GM21423 (cell line): ENCODE measurements at regions not wholly inside any gene's neighbourhood (a gene's known extent, or its start where the extent isn't known, plus 50 kb on each side); places are given as distances from the start of the nearest gene placed in this dataset.

ENCODE experiments used
- ATAC-seq: cut with Tn5 transposase; IDR thresholded peaks from one replicate; pipeline ENCODE4 v1.9.1; 2021; ENCODE audit warnings: mild to moderate bottlenecking, moderate library complexity; ENCODE audit not compliant: unreplicated experiment

- no peak for ATAC-seq
Measured at GRCh38 chr2:188713961-188714360, 260.2 kb upstream of the COL3A1 start.

GRCh38 chr2:188720811-188721605, 253.2 kb upstream of the COL3A1 start:
- no peak for ATAC-seq

- ATAC-seq, result no peak
Measured at GRCh38 chr2:188721784-188722183, 252.4 kb upstream of the COL3A1 start.

DNA sequence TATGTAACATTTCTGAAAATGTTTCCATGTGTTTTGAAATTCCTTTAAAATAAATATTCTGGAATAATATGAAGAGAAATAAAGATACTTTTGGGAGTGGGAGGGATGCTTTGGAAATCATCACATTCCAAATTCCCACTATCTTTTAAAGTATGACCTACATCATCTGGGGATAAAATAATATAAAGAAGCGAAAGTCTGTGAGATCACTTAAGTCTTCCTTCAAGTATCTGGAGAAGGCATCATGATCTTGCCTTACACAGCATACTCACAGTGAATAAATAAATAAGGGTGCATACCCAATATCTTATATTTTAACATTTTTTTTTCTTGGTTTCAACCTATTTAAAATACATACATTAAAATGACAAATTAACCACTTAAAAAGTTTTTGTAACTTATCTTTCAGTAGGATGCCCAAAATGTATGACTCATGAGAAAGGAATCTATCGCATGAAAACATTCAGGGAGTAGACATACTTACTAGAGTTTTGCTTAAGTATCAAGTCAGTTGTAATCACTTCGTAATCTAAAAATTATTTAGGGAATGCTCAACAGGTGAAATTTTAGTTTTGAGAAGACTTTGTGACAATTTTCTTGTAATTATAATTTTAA, 248.3 kb upstream of the COL3A1 start:
- ATAC-seq, result no peak

DNA sequence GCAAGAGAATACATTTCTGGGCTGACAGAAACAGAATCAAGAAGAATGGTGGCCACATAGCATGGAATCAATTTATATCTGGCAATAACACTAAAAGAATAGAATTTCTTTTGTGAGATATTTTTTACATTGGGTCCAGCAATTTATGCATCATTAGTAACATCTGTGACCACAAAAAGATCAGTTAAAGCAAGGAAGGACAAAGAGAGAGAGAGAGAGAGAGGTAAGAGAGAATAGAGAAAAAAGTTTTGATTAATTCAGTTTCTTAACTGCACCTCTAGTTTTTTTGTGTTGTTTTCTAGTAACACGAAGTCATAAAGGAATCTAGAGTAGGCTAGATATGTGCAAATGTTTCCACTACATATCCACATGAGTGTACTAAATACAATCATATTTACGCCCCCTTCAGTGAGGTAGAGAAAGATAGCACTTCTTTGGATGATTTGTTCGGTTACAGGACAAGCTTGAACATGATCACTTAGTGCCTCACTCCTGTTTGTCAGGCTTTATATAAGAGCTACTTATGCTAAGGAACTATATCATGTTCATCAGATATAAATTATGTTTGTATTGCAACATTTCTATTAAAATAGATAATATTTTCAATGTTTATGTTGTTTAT, 247.4 kb upstream of the COL3A1 start:
- no peak for ATAC-seq

DNA sequence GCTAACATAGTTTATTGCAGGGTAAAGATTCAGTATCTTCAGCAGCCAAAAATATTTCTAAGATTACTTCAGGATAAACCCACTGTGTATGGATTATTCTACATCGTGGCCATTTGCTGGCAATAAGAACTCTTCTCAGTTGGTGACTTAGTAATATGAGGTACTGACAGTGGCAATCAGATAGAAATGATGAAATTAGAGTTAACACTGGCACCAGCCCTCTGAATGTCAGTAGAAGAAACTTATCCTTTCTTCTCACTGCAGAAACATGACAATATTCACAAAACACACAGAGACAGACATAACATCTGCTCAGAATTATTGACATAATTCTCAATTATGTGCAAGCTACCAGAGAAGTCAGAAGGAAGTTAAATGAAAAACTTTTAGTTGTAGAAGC, 246.3 kb upstream of the COL3A1 start:
- ATAC-seq, result no peak

GRCh38 chr2:188734691-188735090, 239.5 kb upstream of the COL3A1 start:
- ATAC-seq, result no peak

- ATAC-seq, result no peak
Measured at GRCh38 chr2:188746727-188747126, 227.4 kb upstream of the COL3A1 start.

GRCh38 chr2:188751816-188752215, 222.4 kb upstream of the COL3A1 start:
- no peak for ATAC-seq

- ATAC-seq, result no peak
Measured at GRCh38 chr2:188752311-188752710, 221.9 kb upstream of the COL3A1 start.

DNA sequence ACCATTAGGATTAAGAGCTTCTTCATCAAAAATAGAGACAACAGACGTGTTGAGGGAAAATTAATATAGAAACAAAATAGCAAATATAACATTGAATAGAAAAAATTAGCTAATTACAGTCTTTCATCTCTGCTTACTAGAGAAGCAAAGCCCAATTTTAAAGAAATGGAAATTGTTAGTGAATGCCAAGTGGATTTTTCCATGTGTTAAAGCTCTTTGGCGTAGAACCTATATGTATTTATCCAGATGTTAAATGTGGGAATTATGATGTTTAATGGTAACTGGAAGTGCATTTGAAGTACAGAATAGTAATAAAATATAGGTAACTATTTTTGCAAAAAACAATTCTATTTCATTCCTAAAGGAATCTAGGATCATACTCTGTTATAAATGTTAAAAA, 212.0 kb upstream of the COL3A1 start:
- ATAC-seq, result no peak

DNA sequence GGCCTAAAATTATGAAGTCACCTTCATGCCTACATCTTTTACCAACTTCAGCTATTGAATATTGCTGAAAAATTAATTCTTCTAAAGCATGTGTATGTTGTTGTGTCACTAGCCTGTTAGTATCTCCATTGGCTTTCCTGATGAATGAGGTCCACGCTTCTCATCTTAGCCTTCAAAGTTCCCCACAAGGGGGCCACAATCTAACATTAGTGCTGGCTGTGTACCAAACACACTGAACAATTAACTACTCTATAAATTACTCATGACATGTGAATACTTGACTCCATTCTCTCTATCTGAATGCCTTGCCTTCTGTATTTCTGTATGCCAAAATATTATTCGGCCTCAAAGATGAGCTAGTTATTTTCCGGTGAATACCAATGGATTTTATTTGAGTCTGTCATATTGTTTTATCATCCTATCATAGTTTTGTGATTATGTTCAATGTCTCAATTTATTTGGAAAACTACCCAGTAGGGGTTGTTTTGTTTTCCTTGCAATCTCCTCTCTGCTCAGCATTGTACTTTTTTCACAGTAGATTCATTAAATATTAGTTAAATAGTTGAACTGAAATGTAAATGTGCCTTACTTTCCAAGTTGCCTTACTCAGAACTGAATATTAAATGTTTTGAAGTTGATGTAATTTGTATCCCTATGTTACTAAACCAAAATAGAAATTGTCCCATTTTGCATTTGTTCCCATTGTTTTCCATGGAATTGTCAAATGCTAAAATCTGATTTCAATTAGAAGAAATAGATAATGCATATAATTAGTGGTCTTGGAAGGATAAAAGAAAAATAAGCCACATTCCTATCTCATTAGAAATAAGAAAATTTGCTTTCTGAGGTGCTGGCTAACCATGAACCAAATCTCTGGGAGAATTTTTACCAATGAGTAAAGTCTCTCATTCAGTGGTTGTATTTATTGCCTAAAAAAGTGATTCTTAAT, 208.4 kb upstream of the COL3A1 start:
- no peak for ATAC-seq

DNA sequence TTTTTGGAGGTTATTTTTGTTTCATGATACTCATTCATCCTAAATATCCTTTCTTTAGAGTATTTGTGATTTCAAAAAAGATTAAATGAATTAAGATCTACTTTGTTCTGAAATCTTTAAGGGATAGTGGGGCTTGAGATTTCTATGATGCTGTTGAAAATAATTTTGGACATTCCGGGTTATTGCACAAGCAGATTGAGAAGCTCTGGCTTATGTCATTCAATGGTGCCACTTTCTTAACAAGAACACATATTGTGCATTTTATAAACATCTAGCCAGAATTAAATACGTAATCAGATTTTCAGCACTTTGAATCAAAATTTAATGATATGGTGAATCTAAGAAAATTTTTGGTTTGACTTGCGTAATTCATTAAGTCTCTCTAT, 207.7 kb upstream of the COL3A1 start:
- ATAC-seq, result no peak

DNA sequence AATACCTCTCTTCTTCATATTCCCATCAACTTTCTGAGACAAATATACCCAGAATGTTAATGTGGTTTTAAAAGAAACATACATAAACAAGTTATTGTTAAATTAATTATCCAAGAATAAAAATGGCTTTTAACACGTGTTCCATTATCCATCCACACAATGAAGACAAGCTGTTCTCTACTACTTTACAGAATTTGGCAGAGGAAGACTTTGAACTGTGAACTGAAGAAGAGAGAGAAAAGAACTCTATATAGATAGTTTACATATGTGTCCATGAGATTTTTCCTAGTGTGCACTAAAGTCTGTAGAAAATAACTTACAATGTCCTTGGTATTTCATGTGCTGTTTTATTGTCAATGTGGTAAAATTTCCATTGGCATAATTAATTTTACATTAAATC, 207.0 kb upstream of the COL3A1 start:
- no peak for ATAC-seq

DNA sequence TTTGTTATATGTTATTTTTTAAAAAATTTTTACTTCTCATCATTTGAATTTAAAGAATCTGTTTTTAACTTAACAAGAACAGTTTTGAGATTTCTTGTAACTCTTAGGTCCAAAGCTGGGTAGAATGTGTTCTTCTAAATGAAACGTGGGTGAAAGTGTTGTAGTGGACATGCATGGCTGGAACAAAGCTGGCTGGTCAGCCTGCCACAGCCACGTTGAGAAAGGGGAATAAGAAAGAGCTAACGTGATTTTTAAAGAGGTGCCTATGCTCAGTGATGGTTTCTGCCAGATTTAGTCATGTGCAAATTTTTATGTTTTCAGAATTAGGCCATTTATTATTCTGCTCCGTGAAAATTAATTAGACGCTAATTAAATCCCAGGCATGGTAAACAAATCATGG, 203.9 kb upstream of the COL3A1 start:
- no peak for ATAC-seq

DNA sequence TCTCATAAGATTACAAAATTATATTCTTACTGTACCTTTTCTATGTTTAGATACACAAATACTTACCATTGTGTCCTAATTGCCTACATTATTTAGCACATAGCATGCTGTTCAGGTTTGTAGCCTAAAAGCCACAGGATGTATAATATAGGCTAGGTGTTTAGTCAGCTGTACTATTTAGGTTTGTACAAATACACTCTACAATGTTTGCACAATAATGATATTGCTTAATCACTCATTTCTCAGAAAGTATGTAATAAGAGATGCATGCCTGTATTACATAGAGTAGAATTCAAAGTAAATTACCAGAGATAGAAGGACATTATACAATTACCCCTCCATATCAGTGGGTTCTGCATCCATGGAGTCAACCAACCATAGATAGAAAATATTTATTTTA, 201.1 kb upstream of the COL3A1 start:
- no peak for ATAC-seq

DNA sequence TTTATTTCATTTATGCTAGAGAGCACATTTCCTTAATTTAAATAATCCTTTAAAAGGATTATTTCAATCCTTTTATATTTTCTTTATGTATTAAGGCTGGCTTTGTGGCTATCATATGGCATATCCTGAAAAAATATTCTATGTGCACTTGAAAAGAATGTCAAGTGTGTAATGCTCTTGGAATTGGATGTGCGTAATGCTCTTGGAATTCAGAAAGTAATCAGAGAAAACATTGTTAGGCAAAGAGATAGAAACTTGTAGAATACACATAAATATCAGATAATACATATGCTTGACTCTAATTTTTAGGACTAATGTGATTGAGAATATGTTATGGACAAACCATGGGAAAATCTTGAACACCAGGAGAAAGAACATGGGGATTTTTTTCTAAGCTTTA, 197.5 kb upstream of the COL3A1 start:
- ATAC-seq, result no peak

GRCh38 chr2:188784269-188784762, 189.9 kb upstream of the COL3A1 start:
- ATAC-seq, result no peak

DNA sequence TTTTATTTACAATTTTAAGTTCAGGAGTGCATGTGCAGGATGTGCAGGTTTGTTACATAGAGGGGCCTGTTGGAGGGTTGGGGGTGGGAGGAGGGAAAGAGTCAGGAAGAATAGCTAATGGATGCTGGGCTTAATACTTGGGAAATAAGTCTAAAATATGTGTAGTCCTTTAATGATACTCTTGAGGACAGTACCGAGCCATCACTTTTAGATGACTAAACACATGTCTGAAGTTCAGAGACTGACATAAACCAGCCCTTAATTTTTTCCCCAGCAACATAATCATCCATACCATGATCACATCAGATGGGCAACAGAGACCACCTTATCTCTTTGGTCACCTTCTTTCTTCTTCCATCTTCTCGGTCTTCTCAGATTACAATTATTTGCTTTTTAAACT, 189.1 kb upstream of the COL3A1 start:
- ATAC-seq, result no peak

DNA sequence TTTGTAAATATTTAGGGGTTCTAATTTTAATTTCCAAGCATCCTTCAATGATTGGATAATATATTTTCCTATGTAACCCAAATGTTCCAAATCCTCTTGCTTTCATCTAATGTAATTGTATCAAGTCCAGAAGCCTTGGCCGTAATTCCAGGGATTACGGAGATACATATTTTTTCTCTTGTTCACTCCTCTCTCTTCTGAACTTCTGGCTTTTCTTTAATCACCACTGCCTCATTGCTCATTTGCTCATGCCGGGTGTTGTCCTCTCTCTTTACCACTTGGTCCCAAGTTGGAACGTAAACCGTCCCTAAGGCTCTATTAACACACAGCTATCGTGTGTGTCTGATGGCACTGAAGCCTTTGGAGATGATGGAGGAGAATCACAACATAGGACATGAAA, 188.7 kb upstream of the COL3A1 start:
- ATAC-seq, result no peak

GRCh38 chr2:188786368-188786841, 187.8 kb upstream of the COL3A1 start:
- ATAC-seq, result no peak
